IPS-NIHi7 (cell line): ENCODE measurements at regions not wholly inside any gene's neighbourhood (a gene's known extent, or its start where the extent isn't known, plus 50 kb on each side); places are given as distances from the start of the nearest gene placed in this dataset.
"Not testable (repeated sequence)": the region's sequence is repeated elsewhere in the genome, so short reads cannot be mapped to it uniquely, and the experiment has no call there.

Experiments used
- DNase-seq: peaks from one replicate; pipeline ENCODE4 v3.0.0; 2012; ENCODE audit warnings: mixed read lengths; ENCODE audit errors: extremely low spot score

- DNase-seq: no peak
These were observed 1609.6 kb downstream of the SI start for GRCh38 chr3:163468531-163469335.

DNA sequence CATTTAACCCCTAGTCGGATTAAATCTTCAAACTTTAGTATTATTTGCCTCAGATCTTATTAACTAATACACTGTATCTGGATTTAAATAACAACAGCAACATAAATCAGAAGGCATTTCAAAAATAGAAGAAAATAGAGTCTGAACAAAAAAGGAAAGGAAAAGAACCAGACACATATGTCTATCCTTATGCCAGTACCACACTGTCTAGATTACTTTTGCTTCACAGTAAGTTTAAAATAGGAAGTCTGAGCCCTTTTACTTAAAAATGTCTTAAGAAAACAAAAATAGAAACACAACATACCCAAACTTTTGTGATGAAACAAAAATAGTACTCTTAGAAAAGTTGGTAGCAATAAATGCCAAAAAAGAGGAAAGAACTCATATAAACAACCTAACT, 1615.8 kb downstream of the SI start:
- DNase-seq: no peak

DNA sequence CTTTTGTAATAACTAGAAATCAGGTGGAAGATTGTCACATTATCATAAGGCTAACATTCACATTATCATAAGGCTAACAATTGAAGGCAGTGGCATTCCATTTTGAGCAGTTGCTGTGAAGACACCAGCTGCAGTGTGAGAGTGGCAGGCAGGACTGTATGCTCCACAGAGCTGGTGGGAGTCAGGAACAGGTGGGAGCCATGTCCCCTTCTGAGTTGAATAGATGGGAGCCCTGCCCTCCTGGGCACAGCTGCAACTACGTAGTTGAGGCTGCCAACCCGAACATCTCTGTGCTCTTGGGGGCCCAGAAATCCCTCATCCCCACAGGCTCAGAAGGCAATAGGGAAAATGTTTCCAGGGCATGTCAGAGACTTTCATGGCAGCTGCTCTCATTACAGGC, 1627.6 kb downstream of the SI start:
- DNase-seq: no peak

DNA sequence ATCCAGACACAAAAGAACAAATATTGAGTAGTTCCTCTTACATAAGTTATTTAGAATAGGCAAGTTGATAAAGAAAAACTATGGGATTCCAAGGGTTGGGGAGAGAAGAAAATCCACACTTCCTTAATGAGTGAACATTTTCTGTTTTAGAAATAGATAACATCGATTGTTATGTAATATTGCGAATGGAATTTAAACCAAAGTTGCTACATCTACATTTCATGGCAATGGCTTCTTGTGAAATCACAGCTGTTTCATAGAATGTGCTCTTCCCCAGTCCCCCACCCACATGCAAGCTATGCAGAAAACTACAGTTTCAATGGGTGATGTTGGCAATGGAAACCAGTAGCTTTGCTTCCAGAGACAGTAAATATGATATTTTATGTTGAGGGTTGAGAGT, 1639.5 kb downstream of the SI start:
- DNase-seq: no peak

DNA sequence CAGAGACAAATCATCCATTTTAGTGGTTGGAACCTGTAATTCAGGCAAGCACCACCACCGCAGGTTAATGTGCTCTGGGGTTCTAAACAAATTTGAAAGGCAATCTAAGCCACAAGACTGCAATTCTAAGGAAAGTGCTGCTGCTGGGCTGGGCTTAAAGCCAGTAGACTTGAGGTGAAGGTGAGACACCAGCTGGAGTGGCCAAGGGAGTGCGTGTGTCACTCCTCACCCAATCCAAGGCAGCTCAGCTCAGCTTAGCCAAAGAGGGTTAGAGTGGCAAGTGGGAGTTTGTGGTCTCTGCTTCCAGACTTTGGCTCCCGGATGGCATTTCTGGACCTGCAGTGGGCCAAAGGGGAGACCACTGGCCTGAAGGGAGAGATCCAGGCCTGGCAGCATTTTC, 1655.6 kb downstream of the SI start:
- no peak for DNase-seq

DNA sequence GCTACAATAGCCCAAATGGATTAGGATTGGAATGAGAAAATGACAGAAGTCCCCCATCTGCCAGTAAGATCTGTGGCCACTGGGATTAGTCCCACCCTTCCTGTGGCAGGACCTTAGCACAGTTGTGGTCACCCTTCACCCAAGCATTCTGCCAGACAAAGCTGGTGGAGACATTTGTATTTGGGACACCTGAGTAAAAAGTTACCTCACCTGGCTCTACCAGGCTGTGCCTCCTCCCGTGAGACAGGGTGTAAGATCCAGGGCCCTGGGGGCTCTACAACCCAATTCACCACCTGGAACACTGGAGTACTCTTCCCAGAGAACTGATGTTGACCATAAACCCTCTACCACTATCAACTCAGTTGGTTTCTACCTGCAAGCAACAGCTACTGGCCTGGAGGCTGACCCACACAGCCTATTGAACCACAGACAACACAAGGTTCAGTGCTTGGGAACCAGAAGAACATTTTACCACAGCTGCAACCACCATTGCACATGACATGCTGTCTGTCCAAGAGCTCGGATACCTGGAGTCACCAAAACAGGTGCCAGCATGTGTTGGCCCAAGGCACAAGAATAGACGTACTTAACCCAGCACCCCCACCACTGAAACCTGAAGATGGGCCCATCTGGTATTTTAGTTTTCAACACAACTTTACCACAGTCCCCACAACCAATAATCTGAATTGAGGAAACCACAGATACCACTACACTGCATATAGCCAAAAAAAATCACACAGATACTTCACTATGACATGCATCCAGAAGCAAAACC, 1686.7 kb downstream of the SI start:
- DNase-seq: no peak

- DNase-seq: no peak
These were observed 1693.9 kb downstream of the SI start for GRCh38 chr3:163384383-163384782.

GRCh38 chr3:163382183-163382582, 1696.1 kb downstream of the SI start:
- no peak for DNase-seq

DNA sequence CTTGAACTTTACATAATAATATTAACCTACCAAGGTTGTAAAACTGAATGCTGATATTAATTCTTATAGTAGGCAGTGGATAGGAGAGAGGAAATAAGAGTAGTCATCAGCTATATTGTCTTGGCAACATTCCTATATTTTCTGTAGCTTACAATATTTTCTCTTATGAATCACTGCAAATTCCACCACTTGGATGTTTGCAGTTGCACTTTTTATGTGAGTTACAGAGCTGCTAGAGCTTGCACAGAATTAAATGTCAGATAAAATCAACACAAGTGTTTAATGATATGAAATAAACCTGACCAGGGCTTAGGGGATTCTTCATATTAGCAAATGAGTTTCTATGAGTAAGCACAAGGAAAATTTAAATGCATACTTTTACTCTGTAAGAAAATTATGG, 1710.1 kb downstream of the SI start:
- DNase-seq: no peak

DNA sequence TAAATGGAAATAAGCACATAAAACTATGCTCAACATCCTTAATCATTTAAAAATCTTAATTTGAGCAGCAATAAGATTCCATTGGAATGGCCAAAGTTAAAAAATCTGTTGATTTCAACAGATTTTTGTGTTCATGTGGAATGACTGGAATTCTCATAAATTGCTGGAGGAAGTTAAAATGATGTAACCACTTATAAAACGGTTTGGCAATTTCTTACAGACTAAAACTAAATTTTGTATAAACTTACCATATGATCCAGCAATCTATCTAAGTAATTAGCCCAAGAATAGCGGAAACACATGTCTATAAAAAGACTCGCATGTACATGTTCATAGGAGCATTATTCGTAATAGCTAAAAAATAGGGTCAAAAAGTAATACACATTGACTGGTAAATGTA, 1713.6 kb downstream of the SI start:
- DNase-seq: no peak

GRCh38 chr3:163362151-163362550, 1716.1 kb downstream of the SI start:
- DNase-seq: no peak

- DNase-seq: not testable (repeated sequence)
These were observed 1716.9 kb downstream of the SI start for GRCh38 chr3:163361357-163361878.

- no peak for DNase-seq
These were observed 1730.4 kb downstream of the SI start for GRCh38 chr3:163347944-163348343.

DNA sequence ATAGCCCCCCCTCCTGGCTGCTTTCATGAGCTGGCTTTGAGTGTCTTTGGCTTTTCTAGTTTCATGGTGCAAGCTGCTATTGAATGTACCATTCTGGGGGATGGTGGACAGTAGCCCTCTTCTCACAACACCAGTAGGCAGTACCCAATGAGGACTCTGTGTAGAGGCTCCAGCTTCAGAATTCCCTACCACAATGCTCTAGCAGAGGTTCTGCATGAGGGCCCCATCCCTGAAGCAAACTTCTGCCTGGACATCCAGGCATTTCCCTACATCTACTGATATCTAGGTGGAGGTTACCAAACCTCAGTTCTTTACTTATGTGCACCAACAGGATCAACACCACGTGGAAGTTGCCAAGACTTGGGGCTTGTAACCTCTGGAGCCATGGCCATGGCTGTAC, 1742.9 kb downstream of the SI start:
- DNase-seq: no peak

GRCh38 chr3:163328680-163329079, 1749.6 kb downstream of the SI start:
- peak; percentile 35 for DNase-seq

GRCh38 chr3:163327086-163327485, 1751.2 kb downstream of the SI start:
- no peak for DNase-seq

DNA sequence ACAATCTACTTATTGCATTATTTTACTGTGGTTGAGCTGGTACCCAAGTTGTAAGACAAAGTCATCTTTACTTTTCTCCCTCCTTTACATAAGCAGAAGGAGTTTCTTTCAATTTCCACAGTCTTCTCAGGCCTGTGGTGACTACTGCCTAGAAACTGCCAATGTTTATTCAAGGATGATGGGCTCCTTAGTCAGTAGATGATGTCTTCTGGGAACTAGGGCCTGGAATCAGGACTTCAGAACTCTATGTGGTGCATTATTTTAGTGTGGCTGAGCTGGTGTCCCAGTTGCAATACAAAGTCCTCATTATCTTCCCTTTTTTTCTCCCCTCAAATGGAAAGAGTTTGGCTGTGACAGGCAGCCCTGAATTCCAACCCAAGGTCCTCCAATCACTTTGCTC, 1762.5 kb downstream of the SI start:
- no peak for DNase-seq

- DNase-seq: no peak
These were observed 1771.9 kb downstream of the SI start for GRCh38 chr3:163306405-163306804.

DNA sequence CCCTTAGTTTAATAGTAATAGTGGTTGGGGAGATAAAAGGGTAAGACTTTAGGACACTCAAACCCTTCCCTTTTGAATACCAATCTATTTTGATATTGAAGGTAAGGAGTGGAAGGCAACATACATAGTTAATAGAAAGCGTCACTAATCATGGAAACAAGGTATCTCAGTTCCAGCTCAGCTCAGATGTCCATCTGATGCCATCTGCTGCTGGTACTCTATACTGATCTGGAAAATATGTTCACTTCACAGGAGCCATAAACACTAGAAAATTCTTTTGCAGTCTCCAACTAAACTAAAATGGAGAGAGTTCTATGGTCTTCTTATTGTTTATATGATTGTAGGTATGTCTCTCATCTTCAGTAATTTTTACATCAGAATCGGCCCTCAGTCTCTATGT, 1777.1 kb downstream of the OTOL1 start:
- no peak for DNase-seq

GRCh38 chr3:163266731-163267130, 1770.1 kb downstream of the OTOL1 start:
- no peak for DNase-seq

DNA sequence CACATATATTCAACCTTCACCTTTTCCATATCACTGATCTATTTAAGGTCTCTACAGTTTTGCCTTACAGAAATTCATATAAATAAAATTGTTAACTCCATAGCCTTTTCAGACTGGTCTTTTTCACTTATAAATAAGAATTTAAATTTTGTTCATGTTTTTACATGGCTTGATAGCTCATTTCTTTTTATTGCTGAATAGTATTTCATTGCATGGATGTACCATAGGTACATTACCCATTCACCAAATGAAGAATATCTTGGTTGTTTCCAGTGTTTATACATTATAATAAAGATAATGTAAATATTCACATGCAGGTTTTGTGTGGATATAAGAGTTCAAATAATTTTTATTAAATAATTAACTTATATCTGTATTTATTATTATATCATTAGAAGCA, 1765.0 kb downstream of the OTOL1 start:
- no peak for DNase-seq

DNA sequence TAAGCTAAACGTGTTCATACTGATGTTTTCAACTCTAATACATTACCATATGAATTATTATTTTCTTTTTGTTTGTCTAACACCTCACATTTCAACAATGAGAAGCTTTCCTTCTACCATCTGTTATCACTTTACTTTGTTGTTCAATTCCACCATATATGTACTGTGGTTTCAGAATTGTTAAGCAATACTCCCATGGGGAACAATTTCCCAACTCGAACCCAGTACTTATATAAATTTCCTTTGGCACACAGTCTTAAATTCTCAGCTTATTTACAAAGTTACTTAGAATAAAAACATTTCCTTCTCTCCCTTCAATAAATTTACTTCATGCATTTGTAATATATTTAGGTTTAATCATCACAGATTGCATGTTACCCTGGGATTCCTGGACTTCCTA, 1764.4 kb downstream of the OTOL1 start:
- DNase-seq: no peak

GRCh38 chr3:163218336-163218735, 1721.7 kb downstream of the OTOL1 start:
- no peak for DNase-seq
